Fibroblast of skin of back (primary cell): ENCODE measurements at regions not wholly inside any gene's neighbourhood (a gene's known extent, or its start where the extent isn't known, plus 50 kb on each side); places are given as distances from the start of the nearest gene placed in this dataset.
A peak's percentile ranks its signal among the peaks of the same experiment; 100 is the strongest.
"Not testable (repeated sequence)": the region's sequence is repeated elsewhere in the genome, so short reads cannot be mapped to it uniquely, and the experiment has no call there.

Source experiments
- DNase-seq: peaks from one replicate; pipeline ENCODE4 v3.0.0-alpha.2; 2013

- DNase-seq: no peak
Measured at GRCh38 chr17:37859451-37859850, 64.8 kb upstream of the TBC1D3K start.

GRCh38 chr17:37858391-37858790 is 65.8 kb upstream of the TBC1D3K start:
- DNase-seq: not testable (repeated sequence)

GRCh38 chr17:37856245-37856644 is 68.0 kb upstream of the TBC1D3K start:
- DNase-seq: no peak

- no peak for DNase-seq
Measured at GRCh38 chr17:37849617-37849972, 74.6 kb upstream of the TBC1D3K start.

GRCh38 chr17:37848690-37849616 is 75.3 kb upstream of the TBC1D3K start:
- peak; percentile 97 for DNase-seq

GRCh38 chr17:37847811-37848331 is 76.3 kb upstream of the TBC1D3K start:
- DNase-seq: no peak

- DNase-seq: no peak
Measured at GRCh38 chr17:37847102-37847501, 77.1 kb upstream of the TBC1D3K start.

GRCh38 chr17:37844977-37845293 is 79.3 kb upstream of the TBC1D3K start:
- no peak for DNase-seq

GRCh38 chr17:37844158-37844976 is 79.8 kb upstream of the TBC1D3K start:
- peak; percentile 69 for DNase-seq

- no peak for DNase-seq
Measured at GRCh38 chr17:37842401-37842800, 81.8 kb upstream of the TBC1D3K start.

GRCh38 chr17:37841232-37841631 is 83.0 kb upstream of the TBC1D3K start:
- no peak for DNase-seq

GRCh38 chr17:37840576-37840975 is 83.6 kb upstream of the TBC1D3K start:
- DNase-seq: no peak

- DNase-seq: no peak
Measured at GRCh38 chr17:37839196-37839978, 84.8 kb upstream of the TBC1D3K start.

- DNase-seq: no peak
Measured at GRCh38 chr17:37838276-37838675, 85.9 kb upstream of the TBC1D3K start.

GRCh38 chr17:37836593-37836992 is 87.6 kb upstream of the TBC1D3K start:
- no peak for DNase-seq

- DNase-seq: no peak
Measured at GRCh38 chr17:37834168-37834567, 89.3 kb upstream of the HNF1B start.

- DNase-seq: no peak
Measured at GRCh38 chr17:37833237-37833859, 88.5 kb upstream of the HNF1B start.

- DNase-seq: no peak
Measured at GRCh38 chr17:37831986-37832385, 87.1 kb upstream of the HNF1B start.

- DNase-seq: no peak
Measured at GRCh38 chr17:37831492-37831891, 86.6 kb upstream of the HNF1B start.

GRCh38 chr17:37830151-37830993 is 85.5 kb upstream of the HNF1B start:
- no peak for DNase-seq

- DNase-seq: no peak
Measured at GRCh38 chr17:37829592-37830123, 84.8 kb upstream of the HNF1B start.
